ENCODE measurements at regions not wholly inside any gene's neighbourhood (a gene's known extent, or its start where the extent isn't known, plus 50 kb on each side); places are given as distances from the start of the nearest gene placed in this dataset.

GRCh38 chr5:125263356-125263755 is 516.9 kb upstream of the ZNF608 start:
- no peak for DNase-seq

- no peak for DNase-seq
Measured at GRCh38 chr5:125266106-125266505, 519.7 kb upstream of the ZNF608 start.

- no peak for DNase-seq
Measured at GRCh38 chr5:125267636-125268248, 521.3 kb upstream of the ZNF608 start.

- no peak for DNase-seq
Measured at GRCh38 chr5:125269926-125270325, 523.5 kb upstream of the ZNF608 start.

GRCh38 chr5:125272357-125272756 is 525.9 kb upstream of the ZNF608 start:
- no peak for DNase-seq

GRCh38 chr5:125274211-125274610 is 527.8 kb upstream of the ZNF608 start:
- DNase-seq: no peak

- DNase-seq: no peak
Measured at GRCh38 chr5:125274938-125275724, 528.7 kb upstream of the ZNF608 start.

- DNase-seq: no peak
Measured at GRCh38 chr5:125275725-125276090, 529.3 kb upstream of the ZNF608 start.

- DNase-seq: no peak
Measured at GRCh38 chr5:125276096-125276495, 529.7 kb upstream of the ZNF608 start.

- DNase-seq: no peak
Measured at GRCh38 chr5:125277494-125278154, 531.2 kb upstream of the ZNF608 start.

GRCh38 chr5:125278711-125279110 is 532.3 kb upstream of the ZNF608 start:
- no peak for DNase-seq

- DNase-seq: no peak
Measured at GRCh38 chr5:125281667-125282066, 535.2 kb upstream of the ZNF608 start.

GRCh38 chr5:125283372-125283771 is 536.9 kb upstream of the ZNF608 start:
- DNase-seq: no peak

GRCh38 chr5:125286271-125286670 is 539.8 kb upstream of the ZNF608 start:
- no peak for DNase-seq

- DNase-seq: no peak
Measured at GRCh38 chr5:125289606-125290005, 543.2 kb upstream of the ZNF608 start.

- DNase-seq: no peak
Measured at GRCh38 chr5:125290935-125291334, 544.5 kb upstream of the ZNF608 start.

GRCh38 chr5:125291447-125291846 is 545.0 kb upstream of the ZNF608 start:
- no peak for DNase-seq

- DNase-seq: no peak
Measured at GRCh38 chr5:125293223-125293622, 546.8 kb upstream of the ZNF608 start.

GRCh38 chr5:125293726-125294125 is 547.3 kb upstream of the ZNF608 start:
- no peak for DNase-seq

GRCh38 chr5:125294844-125295243 is 548.4 kb upstream of the ZNF608 start:
- DNase-seq: no peak

- DNase-seq: no peak
Measured at GRCh38 chr5:125295405-125295872, 549.0 kb upstream of the ZNF608 start.

- no peak for DNase-seq
Measured at GRCh38 chr5:125298258-125298657, 551.8 kb upstream of the ZNF608 start.

GRCh38 chr5:125298746-125299379 is 552.4 kb upstream of the ZNF608 start:
- no peak for DNase-seq

- DNase-seq: no peak
Measured at GRCh38 chr5:125301711-125302110, 555.3 kb upstream of the ZNF608 start.
